ENCODE measurements at regions not wholly inside any gene's neighbourhood (a gene's known extent, or its start where the extent isn't known, plus 50 kb on each side); places are given as distances from the start of the nearest gene placed in this dataset.

- DNase-seq (ENCODE audit: low spot score) = no peak
Measured at GRCh38 chr2:120916446-120916845, 180.8 kb downstream of the GLI2 start.

DNA sequence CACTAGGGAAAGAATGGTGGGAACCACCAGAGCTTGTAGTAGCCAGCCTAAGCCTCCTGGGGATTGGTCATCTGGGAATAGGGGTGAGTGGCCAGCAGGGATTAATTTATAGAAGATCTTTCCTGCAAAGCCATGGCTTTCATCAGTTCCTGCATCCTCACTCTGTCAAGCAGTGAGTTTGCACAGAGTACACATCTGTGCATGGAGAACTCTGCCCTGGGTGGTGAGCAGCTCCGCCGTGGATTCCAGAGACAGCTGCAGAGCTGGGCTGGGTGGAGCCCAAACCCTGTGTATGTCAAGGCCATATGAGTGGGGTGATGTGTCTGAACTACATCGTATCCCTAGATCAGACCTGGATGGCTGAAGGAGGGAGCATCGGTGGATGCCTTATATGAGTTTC is 182.2 kb downstream of the GLI2 start:
- DNase-seq (ENCODE audit: low spot score) = peak; percentile 92

GRCh38 chr2:120919216-120919615 is 183.5 kb downstream of the GLI2 start:
- DNase-seq (ENCODE audit: low spot score) = no peak

GRCh38 chr2:120919771-120920453 is 184.2 kb downstream of the GLI2 start:
- DNase-seq (ENCODE audit: low spot score) = peak; percentile 87

DNA sequence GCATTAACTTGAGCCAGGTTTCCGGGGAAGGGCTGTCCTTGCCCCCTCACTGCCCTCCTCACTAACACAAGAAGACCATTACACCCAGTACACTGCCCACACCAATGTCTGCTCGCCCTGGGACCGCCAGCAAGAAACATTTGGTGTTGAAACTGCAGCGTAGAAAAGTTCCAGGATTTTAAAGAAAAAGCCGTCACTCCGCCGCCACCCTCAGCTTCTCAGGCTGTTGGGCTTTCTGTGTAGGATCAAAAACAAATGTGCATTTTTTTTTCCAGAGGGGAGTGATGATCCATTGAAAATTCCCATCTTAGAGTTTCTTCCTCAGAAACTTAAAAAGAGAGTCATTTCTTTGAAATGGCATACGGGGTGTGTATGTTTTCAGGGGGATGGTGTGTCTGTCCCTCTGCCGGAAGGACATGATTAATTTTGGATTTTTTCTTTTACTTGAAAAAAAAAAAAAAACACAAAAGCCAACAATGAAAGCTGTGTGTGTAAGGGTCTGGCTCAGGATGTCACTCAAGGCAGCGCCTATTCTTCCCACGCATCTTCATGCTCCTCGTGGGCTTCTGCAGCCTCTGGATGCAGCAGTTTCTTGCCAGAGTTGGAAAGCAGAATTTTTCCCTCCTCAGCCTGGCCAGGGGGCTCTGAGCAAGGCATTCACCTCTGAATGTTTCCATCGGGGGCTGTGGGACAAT is 184.9 kb downstream of the GLI2 start:
- peak; percentile 73 for DNase-seq (ENCODE audit: low spot score)

- DNase-seq (ENCODE audit: low spot score) = no peak
Measured at GRCh38 chr2:120921457-120921856, 185.8 kb downstream of the GLI2 start.

- DNase-seq (ENCODE audit: low spot score) = no peak
Measured at GRCh38 chr2:120922571-120923332, 187.1 kb downstream of the GLI2 start.

DNA sequence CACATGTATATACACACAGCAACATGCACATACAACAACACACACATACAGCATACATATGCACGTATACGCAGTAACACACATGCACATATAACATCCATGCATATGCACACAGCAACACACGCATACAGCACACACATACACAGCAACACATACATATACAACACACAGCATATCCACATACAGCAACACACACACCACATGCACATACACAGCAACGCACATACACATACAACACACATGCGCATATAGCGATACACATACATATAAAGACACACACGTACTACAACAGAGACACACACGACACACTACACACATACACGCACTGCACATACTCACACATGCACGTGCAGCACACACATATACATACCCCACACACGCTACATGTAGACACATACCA is 187.8 kb downstream of the GLI2 start:
- no peak for DNase-seq (ENCODE audit: low spot score)

- DNase-seq (ENCODE audit: low spot score) = no peak
Measured at GRCh38 chr2:120924924-120925323, 189.3 kb downstream of the GLI2 start.

- DNase-seq (ENCODE audit: low spot score) = no peak
Measured at GRCh38 chr2:120926463-120927264, 191.0 kb downstream of the GLI2 start.

DNA sequence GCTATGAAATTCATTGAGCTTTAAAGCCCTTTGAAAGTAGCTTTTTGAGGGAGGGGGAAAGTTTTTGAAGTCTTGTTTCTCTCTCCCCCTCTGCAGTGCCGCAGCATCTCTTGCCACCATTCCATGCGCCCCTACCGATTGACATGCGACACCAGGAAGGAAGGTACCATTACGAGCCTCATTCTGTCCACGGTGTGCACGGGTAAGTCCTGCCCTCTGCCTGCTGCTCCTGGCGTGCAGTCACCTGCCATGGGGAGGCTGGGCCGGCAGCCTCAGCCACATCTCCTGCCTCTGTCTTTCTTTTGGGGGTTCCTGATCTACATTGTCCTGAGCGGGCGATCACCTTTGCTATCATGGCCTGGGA is 191.6 kb downstream of the GLI2 start:
- DNase-seq (ENCODE audit: low spot score) = no peak

DNA sequence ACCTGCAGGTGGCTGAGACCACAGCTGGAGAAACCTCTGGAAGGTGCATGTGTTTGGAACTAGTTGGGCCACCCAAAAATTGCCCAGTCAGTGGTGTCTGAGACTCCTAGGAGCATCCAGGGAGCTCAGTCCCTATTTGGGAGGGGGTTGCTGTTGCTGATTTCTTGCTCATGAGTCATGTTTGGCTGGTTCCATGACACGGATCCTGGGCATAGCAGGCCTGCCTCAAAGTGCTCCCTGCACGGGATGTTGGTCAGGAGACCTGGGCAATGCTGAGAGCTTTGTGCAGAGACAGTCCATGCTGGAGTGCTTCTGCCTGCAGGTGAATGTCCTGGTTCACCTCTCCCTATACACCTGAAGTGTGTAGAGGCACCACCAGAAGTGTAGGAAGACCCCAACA is 194.2 kb downstream of the GLI2 start:
- no peak for DNase-seq (ENCODE audit: low spot score)

DNA sequence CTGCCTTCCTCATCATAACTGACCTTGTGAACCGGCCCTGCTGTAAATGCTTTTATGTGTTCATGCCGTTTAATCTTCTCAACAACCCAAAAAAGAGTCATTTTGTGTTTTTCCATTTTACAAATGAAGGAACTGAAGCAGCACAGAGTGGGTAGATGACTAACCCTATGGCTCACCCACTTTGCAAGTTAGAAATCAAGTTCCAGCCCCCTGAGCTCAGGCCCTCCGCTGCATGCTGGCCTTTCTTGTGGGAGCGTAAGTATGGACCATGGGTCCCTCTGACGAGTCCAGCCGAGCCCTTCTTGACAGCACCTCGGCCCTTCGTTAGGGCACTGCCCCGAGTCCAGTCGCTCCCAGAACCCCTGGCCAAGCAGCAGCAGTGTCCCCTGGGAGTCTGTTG is 194.6 kb downstream of the GLI2 start:
- DNase-seq (ENCODE audit: low spot score) = no peak

DNA sequence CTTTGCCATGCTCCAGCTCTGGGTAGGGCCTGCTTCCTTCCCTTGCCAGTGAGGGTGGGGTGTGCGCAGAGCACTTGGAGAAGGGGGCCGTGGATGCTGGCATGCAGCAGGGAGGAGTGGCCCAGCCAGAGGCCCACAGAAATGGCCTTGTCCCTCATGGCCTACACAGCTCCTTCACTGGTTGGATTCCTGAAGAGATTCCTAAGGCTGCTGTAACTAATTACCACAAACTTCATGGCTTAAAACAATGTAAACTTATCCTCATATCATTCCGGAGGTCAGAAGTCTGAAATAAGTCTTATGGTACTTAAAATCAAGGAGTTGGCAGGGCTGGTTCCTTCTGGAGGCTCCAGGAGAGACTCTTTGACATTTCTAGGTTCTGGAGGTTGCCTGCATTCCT is 195.2 kb downstream of the GLI2 start:
- no peak for DNase-seq (ENCODE audit: low spot score)

GRCh38 chr2:120932472-120932871 is 196.8 kb downstream of the GLI2 start:
- no peak for DNase-seq (ENCODE audit: low spot score)

DNA sequence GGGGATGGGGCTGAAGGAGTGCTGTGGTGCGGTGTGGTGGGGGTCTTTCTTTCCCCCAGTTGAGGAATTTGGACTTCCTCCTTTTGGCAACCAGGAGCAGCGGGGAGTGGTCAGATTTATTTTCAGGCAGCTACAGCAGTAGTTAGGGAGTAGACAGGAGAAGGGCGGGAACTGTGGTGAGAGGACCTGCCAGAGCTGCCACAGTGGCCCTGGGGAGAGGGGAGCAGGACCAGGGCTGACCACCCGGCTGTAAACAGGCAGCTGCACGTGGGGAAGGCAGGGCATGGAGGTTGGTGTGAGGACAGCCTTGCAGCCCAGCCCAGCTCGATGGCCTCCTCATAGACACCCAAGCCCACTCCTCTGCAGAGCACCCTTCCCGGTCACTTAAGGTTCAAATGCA is 197.2 kb downstream of the GLI2 start:
- DNase-seq (ENCODE audit: low spot score) = no peak

DNA sequence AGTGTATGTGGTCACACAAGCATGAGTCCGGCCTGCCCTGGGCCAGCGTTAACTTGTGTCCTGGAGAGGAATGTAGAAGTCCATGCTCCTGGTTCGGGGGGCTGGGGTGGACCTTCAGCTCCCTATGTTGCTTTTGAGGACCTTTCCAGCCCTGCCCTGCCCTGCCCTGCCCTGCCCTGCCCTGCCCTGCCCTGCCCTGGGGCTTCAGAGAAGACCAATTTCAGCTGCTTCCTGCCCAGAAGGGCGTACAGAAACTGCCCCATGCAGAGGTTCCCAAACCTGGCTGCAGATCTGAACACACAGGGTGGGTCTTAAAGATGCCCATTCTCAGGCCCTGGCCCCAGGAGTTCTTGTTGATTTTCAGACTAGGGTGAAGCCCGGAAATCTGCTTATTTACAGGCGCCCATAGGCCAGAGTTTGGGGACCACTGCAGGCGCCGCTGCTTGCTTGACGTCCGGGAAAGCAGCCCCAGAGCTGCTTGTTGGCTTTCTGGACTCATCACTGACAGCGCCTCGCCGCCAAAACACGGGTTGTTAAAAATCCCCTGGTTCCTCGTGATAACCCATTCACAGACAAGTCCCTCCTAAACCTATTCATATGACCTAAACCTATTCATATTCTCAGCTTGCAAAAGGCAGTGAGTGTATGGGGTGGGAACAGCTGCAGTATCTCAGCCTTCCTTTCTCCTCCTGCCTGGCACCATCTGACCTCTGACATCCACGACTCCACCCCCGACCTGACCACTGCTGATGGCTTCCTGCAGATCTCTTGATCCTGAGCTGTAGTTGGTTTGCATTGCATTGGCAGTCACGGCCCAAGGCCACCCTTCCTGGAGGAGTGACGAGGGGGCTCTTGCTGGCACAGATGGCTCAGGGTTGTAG is 198.3 kb downstream of the GLI2 start:
- DNase-seq (ENCODE audit: low spot score) = peak; percentile 76

GRCh38 chr2:120934574-120935338 is 199.1 kb downstream of the GLI2 start:
- peak; percentile 85 for DNase-seq (ENCODE audit: low spot score)

- peak; percentile 97 for DNase-seq (ENCODE audit: low spot score)
Measured at GRCh38 chr2:120935339-120936313, 200.0 kb downstream of the GLI2 start.

All from umbilical cord (tissue), 1 donor.